ENCODE measurements at regions not wholly inside any gene's neighbourhood (a gene's known extent, or its start where the extent isn't known, plus 50 kb on each side); places are given as distances from the start of the nearest gene placed in this dataset.

DNA sequence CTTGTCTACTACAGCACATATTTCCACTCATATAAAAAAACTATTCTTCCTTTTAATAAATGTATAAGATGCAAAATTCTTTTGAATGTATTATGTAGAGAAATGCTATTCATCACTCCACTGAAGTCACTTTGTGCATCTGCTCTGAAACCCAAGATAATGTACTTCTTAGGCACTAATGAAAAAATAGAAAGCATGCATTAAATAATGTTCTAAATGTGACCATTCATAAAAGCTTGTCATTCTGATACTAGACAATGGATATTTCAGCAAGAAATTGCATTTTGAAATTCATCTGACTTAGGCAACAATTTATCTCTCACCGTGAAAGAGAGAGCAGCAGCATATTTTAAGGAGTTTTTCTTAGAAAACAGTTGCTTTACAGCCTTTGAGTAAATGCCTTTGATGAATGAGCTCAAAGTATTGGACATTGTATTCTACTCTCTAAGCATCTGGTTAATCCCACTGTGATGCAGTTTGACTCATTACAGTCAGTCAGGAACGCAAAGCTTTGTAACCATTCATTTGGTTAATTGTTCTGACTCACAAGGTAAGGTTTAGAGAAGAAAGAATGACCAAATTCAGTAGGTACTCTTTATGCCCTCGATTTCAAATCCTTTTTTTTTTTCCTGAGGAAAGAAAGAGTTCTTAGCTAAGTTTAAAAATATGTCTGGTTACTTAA lies 2233.8 kb upstream of the C9orf72 start:
- TF ChIP-seq, protein P1, sequence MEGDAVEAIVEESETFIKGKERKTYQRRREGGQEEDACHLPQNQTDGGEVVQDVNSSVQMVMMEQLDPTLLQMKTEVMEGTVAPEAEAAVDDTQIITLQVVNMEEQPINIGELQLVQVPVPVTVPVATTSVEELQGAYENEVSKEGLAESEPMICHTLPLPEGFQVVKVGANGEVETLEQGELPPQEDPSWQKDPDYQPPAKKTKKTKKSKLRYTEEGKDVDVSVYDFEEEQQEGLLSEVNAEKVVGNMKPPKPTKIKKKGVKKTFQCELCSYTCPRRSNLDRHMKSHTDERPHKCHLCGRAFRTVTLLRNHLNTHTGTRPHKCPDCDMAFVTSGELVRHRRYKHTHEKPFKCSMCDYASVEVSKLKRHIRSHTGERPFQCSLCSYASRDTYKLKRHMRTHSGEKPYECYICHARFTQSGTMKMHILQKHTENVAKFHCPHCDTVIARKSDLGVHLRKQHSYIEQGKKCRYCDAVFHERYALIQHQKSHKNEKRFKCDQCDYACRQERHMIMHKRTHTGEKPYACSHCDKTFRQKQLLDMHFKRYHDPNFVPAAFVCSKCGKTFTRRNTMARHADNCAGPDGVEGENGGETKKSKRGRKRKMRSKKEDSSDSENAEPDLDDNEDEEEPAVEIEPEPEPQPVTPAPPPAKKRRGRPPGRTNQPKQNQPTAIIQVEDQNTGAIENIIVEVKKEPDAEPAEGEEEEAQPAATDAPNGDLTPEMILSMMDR (IDR thresholded peaks at IDR 0.05) = no peak
- TF ChIP-seq POLR2A (IDR thresholded peaks at IDR 0.05) = no peak
- TF ChIP-seq EP300 (IDR thresholded peaks at IDR 0.05) = no peak

All from ovary (tissue), 3 donors.